ENCODE measurements at regions not wholly inside any gene's neighbourhood (a gene's known extent, or its start where the extent isn't known, plus 50 kb on each side); places are given as distances from the start of the nearest gene placed in this dataset.

DNA sequence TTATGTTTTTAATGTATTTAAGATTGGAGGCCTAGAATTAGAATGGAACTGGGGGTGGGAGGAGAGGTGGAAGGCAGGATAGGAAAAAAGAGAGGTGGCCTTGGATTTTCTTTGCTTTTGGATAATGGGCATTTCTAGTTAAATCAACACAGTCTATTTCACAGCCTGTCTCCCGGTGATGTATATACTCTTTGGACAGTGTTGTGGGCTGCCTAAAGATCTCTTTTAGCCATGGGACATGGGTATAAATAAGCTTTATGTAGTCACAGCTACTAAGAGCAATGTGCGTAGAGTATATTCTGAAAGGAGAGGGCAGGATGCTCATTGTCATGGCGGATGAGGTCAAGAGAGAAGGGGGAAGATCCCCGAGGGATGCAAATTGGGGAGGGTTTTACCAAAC lies 1084.4 kb upstream of the RBFOX1 start:
- DNase-seq (ENCODE audit: low read depth, low spot score), result no peak
- in situ Hi-C loops (cut with HindIII; ENCODE audit: low pct_unique_long_range_greater_than_20kb, low sequenced_read_pairs), result no loop called here

DNA sequence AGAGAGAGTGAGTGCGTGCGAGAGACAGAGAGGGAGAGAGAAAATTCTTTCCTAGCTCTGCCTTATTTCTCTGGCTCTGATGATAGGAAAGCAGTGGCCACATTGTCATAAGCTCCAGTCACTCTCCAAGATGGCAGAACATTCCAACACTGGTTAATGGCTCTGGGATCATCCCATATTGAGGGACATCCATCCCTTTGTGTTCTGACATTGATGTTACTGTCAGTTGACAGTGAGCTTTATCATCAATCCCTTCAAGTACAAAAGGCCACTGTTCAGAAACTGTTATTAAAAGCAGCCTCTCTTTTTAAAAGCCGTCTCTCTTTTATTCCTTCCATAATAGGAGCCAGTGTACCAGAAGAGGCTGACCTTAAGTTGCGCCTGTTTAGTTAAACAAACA lies 1084.9 kb upstream of the RBFOX1 start:
- in situ Hi-C loops (cut with HindIII; ENCODE audit: low pct_unique_long_range_greater_than_20kb, low sequenced_read_pairs), result no loop called here
- DNase-seq (ENCODE audit: low read depth, low spot score), result peak; percentile 0

DNA sequence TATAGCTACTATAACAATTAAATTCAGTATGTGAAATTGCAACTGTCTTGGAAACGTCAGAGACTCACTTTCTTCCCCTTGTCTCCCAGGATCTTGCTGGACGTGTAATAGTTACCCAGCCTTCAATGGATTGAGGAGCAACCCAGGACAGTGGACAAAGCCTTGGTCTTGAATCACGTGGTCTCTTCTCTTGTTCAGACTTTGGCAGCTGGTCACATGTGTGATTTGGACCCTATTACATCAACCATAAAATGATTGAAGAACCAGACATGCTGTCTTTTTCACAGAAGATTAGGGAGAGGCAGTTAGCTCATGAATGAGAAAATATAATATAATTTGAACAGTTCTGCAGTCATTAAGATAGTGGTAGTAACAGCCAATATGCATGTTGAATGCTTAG lies 1085.5 kb upstream of the RBFOX1 start:
- in situ Hi-C loops (cut with HindIII; ENCODE audit: low pct_unique_long_range_greater_than_20kb, low sequenced_read_pairs), result no loop called here
- no peak for DNase-seq (ENCODE audit: low read depth, low spot score)

DNA sequence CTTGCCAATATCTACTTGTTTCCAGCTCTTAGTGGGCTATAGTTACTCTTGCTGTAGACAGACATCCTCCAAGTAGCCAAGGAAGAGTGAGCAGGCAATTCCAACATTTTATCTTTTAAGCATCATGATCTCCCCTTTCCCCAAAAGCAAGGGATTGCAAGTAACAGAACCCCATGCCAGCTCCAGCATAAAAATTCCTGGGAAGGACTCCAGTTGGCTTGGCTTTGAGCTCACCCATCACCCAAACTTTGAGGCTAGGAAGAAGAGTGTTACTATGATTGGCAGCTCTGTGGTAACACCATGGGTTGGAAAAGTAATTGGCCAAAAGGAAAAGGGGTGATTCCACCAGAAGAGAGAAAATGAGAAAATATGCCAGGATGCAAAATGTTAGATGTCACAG lies 1086.4 kb upstream of the RBFOX1 start:
- DNase-seq (ENCODE audit: low read depth, low spot score), result no peak
- in situ Hi-C loops (cut with HindIII; ENCODE audit: low pct_unique_long_range_greater_than_20kb, low sequenced_read_pairs), result no loop called here

DNA sequence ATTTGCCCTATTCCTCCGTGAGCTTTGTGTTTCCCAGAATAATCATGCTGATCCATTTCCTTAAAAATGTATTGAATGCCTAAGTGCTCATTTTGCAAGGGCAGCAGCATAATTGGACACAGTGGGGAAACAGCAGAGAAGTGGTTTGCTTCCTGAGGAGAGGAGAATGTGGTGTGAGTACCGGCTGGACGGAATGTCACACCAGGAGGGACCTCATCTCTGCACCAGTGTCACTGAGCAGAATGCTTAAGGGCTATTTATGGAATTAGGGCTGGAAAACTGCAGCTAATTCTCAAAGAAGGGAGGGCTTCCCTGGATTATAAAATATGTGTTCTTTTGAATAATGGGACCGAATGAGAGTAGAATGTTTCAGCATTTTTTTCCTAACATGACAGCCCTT lies 1100.6 kb upstream of the RBFOX1 start:
- no peak for DNase-seq (ENCODE audit: low read depth, low spot score)
- in situ Hi-C loops (cut with HindIII; ENCODE audit: low pct_unique_long_range_greater_than_20kb, low sequenced_read_pairs), result no loop called here

DNA sequence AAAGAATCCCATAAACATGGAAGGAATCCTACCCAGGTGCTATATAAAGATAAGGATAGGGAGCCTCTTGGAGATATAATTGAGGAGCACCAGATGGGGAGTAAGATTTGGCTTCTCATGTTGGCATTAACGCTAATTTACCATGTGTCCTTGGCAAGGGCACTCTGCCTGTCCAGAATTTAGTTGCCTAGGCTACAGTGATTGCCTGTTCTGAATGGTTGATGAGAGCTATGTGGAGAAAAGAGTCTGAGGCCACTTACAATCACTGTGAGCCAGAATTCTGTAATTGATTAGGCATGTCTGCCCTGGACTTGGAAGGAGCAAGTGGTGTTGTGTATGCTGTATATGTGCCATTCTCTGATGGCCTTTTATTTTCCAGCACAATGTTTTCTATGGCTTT lies 1101.2 kb upstream of the RBFOX1 start:
- no peak for DNase-seq (ENCODE audit: low read depth, low spot score)
- in situ Hi-C loops (cut with HindIII; ENCODE audit: low pct_unique_long_range_greater_than_20kb, low sequenced_read_pairs), result no loop called here

DNA sequence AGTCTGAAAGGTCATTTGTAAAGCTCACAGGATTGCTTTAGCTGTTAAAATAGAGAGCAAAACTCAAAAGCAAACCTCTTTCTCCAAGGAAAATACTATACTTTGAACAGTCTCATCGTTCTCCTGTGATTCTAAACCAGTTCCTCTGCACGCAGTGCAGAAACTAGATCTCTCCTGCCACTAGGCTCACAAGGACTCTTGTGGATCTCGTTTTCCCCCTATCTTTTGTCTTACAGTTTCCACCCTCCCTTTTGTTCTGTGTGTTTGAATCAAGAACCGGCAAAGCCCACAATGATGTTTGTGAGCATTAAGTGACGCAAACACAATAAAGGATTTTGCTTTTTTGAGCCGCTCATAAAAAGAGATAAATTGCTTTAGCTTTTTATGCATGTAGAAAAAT lies 1103.5 kb upstream of the RBFOX1 start:
- DNase-seq (ENCODE audit: low read depth, low spot score), result no peak
- in situ Hi-C loops (cut with HindIII; ENCODE audit: low pct_unique_long_range_greater_than_20kb, low sequenced_read_pairs), result no loop called here

DNA sequence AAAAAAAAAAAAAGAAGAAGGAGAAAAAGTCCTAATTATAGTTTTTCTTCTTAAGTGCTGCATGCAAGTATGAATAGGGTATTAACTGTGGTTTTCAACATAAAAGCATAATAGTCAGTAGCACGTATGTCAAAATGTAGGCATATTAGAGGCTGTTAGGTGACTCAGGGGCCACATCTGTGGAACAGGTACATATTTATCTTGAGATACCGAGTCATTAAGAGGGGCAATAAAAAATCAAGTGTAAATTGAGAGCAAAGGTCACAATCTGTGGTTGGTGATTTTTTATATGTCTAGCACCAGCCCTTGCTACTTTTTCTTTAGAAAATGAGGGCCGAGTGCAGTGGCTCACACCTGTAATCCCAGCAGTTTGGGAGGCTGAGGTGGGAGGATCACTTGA lies 1113.8 kb upstream of the RBFOX1 start:
- no peak for DNase-seq (ENCODE audit: low read depth, low spot score)
- in situ Hi-C loops (cut with HindIII; ENCODE audit: low pct_unique_long_range_greater_than_20kb, low sequenced_read_pairs), result no loop called here

DNA sequence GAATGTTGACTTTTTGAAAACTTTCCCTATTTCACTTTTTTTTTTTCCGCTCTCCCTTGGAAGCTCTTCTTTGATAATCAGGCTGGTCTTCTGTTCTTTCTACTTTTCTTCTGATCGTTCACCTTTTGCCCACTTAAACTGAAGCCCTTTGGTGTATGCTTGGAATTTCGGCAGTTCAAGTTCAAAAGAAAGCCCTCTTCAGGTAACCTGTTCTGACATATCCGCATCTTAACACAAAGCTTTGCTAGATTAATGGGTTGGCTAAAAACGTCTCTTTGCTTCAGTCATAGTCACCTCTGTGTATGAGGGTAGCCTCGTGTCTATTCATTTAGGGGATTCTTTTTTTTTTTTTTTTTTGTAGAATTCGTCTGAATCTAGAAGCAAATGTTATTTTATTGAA lies 1115.8 kb upstream of the RBFOX1 start:
- in situ Hi-C loops (cut with HindIII; ENCODE audit: low pct_unique_long_range_greater_than_20kb, low sequenced_read_pairs), result no loop called here
- DNase-seq (ENCODE audit: low read depth, low spot score), result no peak

DNA sequence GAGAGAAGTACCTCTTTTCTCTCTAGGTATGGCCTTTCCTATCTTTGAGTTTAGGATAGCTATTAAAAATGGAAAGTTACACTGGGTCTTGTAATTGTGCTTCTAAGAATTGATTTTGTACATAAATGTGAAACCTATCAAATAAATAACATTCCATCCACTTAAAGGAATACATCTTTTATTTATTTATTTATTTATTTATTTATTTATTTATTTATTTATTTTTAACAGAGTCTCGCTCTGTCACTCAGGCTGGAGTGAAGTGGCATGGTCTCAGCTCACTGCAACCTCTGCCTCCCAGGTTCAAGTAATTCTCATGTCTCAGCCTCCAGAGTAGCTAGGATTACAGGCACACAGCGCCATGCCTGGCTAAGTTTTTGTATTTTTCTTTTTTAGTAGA lies 1114.0 kb upstream of the EEF2KMT start:
- in situ Hi-C loops (cut with HindIII; ENCODE audit: low pct_unique_long_range_greater_than_20kb, low sequenced_read_pairs), result no loop called here
- DNase-seq (ENCODE audit: low read depth, low spot score), result no peak

DNA sequence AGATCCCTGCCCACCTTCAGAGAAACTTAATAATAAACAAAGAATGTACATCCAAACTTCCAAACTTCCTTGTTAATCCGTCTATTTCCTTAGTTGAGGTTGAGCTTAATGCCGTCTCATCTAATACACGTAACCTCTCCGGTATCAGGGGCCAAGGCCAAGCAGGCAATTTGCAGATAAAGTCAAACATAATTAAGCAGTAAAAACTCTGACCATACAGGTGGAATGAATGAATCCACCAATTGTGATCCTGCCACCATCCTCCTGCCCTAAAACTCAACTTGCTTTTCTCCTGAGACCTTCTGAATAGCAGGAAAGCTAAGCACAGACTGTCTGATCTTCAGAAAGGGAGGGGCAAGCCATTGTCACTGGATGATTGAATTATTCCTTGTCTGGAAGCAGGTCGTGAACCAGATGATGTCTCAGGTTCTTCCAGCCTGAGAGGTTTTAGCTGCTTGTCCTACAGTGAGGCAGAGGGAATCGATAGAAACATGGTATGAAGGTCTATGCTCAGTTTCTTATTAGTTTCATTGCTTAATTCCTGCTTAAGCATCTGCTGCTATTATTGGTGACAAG lies 1111.8 kb upstream of the EEF2KMT start:
- no peak for DNase-seq (ENCODE audit: low read depth, low spot score)
- in situ Hi-C loops (cut with HindIII; ENCODE audit: low pct_unique_long_range_greater_than_20kb, low sequenced_read_pairs), result no loop called here

DNA sequence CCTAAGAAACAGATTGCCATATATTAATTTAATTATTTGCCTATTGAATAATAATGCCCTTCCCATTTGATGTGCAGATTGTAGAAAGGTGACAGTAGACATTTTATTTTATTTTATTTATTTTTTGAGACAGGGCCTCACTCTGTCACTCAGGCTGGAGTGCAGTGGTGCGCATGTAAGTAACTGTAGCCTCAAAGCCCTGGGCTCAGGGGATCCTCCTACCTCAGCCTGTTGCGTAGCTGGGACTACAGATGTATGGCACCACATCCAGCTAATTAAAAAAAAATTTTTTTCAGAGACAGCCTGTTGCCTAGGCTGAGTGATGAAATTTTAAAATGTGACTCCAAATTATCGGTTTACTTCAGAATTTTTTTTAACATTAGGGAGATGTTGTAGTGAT lies 1110.0 kb upstream of the EEF2KMT start:
- in situ Hi-C loops (cut with HindIII; ENCODE audit: low pct_unique_long_range_greater_than_20kb, low sequenced_read_pairs), result no loop called here
- no peak for DNase-seq (ENCODE audit: low read depth, low spot score)

DNA sequence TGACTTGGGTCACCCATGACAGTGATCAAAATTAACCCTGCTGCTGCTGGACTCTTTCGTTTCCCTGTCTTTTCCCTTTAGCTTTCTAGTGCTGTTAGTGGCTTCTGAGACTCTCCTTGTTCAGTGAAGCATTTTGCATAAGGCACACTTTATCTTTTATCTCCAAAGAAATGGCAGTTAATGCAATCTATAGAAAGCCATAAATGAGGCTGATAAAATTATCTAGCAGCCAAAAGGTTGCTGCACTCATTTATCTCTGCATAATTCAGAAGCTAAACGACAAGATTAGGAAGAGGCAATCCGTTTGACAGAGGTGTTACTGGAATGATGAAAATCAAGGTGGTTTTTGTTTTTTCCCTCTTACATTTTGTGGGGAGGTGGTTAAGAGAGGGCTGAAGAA lies 1109.5 kb upstream of the EEF2KMT start:
- in situ Hi-C loops (cut with HindIII; ENCODE audit: low pct_unique_long_range_greater_than_20kb, low sequenced_read_pairs), result no loop called here
- no peak for DNase-seq (ENCODE audit: low read depth, low spot score)

DNA sequence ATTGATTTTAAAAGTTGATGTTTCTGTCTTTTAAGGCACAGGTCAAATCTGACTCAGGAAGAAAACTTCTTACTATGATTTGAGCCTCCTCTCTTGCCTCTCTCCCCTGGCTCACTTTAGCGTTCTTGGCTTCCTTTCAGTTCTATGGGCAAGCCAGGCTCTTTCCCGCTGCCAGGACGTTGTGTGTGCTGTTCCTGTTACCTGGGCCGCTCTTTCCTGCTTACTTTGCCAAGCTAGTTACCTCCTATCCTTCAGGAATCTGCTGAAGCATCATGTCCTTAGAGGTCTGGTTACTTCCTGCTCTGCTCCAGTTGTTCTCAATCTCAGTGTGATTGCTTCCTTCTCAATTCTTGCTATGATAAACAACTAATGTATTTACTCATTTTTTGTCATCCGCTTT lies 1108.5 kb upstream of the EEF2KMT start:
- in situ Hi-C loops (cut with HindIII; ENCODE audit: low pct_unique_long_range_greater_than_20kb, low sequenced_read_pairs), result no loop called here
- no peak for DNase-seq (ENCODE audit: low read depth, low spot score)

DNA sequence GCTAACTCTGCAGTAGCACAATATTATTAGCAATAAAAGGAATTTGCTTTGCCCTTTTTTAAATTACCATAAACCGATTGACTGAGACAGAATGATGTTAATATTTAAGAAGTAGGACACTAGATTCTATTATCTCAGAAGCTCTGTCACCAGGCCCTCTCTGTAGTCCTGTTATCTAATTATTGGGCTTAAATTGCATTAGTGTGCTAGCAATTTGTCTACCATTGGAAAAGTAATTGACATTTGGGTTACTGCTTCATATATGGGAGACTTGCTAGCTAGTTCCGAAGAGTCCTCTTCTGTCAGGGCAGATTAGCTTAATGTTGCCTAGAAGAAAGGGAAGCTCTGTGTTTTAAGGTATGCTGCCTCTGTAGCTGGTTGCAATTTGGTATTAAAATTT lies 1107.3 kb upstream of the EEF2KMT start:
- in situ Hi-C loops (cut with HindIII; ENCODE audit: low pct_unique_long_range_greater_than_20kb, low sequenced_read_pairs), result no loop called here
- DNase-seq (ENCODE audit: low read depth, low spot score), result no peak

DNA sequence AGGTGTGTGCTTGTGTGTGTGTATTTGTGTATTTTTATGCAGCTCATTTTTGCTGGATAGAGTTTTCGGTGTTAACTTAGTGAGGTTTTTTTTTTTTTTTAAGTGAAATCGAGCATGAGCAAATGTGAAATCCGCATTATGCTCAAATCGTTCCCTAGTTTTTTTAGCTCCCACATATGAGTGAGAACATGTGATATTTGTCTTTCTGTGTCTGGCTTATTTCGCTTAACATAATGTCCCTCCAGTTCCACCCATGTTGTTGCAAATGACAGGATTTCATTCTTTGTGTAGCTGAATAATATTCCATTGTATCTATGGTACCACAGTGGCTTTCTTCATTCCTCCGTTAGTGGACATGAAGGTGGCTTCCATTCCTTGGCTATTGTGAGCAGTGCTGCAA lies 1103.3 kb upstream of the EEF2KMT start:
- DNase-seq (ENCODE audit: low read depth, low spot score), result no peak
- in situ Hi-C loops (cut with HindIII; ENCODE audit: low pct_unique_long_range_greater_than_20kb, low sequenced_read_pairs), result no loop called here

DNA sequence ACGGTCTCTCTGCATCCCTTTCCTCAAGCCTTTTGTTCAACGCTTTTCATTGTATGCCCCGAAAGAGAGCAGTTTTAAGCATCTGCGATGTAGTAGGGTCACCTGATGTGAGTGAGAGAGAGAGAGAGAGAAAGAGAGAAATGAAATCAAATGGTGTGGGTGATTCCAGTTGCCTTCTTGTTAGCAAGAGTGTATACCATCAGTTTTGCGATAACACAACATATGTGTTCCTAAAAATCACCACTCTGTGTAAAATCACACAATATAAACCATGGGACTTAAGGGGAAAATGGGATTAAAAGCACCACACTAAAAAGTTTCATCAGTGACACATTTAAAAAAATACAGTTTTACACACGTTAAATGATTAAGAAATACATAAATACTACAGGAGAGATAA lies 1102.7 kb upstream of the EEF2KMT start:
- no peak for DNase-seq (ENCODE audit: low read depth, low spot score)
- in situ Hi-C loops (cut with HindIII; ENCODE audit: low pct_unique_long_range_greater_than_20kb, low sequenced_read_pairs), result no loop called here

DNA sequence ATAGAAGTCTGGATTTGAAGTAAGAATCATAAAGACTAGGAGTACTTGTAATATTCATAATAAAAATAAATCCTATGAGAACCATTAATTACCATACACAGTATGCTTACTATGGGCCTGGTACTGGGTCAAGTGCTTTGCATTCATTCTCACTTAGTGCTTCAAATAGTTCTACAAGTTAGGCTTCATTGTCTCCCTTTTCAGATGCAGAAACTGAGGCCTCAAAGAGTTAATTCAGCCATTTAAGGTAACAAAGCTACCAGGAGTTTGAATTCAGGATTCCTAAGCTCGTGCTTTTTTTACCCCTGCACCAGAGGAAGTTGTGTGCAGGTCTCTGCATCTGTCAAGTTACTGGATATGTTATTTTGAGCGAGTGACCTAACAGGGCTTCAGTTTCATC lies 1098.4 kb upstream of the EEF2KMT start:
- no peak for DNase-seq (ENCODE audit: low read depth, low spot score)
- in situ Hi-C loops (cut with HindIII; ENCODE audit: low pct_unique_long_range_greater_than_20kb, low sequenced_read_pairs), result no loop called here

DNA sequence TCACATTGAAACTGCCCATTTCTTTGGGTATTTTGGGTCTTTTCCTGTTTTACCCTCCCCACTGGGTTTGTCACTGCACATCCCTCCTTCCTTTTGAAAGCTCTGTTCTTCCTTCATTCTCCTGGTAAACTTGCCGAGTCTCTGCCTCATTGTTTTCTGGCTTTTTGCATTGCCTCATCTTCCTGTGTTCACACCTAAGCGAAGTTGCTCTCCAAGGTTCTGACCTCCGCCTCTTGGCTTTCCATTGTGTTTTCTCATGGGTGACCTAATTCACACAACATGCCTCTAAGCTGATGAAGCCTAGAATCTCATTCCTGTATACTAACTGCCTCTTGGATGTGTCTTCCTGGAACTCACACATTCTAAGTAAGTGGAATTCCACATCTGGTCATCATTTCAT lies 1096.1 kb upstream of the EEF2KMT start:
- no peak for DNase-seq (ENCODE audit: low read depth, low spot score)
- in situ Hi-C loops (cut with HindIII; ENCODE audit: low pct_unique_long_range_greater_than_20kb, low sequenced_read_pairs), result no loop called here

DNA sequence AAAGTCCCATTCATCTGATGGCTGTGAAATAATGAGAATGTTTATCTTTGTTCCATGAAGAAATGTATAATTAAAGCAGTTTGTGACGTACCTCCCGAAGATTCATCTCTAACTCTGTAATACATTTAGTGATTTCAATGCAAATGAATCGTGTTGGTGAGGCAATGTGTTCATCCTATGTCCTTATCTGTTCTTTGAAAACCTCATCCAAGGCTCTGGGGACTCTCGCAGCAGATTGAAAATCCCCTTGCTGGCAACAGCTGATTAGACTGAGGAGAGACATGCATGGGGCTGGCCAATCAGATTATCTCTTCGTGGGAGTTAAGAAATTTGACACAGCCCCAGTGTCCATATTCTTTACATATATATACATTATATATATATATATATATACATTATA lies 1095.4 kb upstream of the EEF2KMT start:
- no peak for DNase-seq (ENCODE audit: low read depth, low spot score)
- in situ Hi-C loops (cut with HindIII; ENCODE audit: low pct_unique_long_range_greater_than_20kb, low sequenced_read_pairs), result no loop called here
